HUES6 (cell line): ENCODE measurements at regions not wholly inside any gene's neighbourhood (a gene's known extent, or its start where the extent isn't known, plus 50 kb on each side); places are given as distances from the start of the nearest gene placed in this dataset.

ENCODE experiments used
- H3K27ac ChIP-seq: 2 replicates; pipeline ENCODE4 v1.7.0; 2013; ENCODE audit warnings: low read depth, mild to moderate bottlenecking, low read length, inconsistent platforms
- H3K27me3 ChIP-seq: 2 replicates; pipeline ENCODE4 v1.6.1; 2013; ENCODE audit warnings: low read length; ENCODE audit not compliant: control insufficient read depth, insufficient read depth
- H3K36me3 ChIP-seq: 2 replicates; pipeline ENCODE4 v1.6.1; 2013; ENCODE audit warnings: low read length; ENCODE audit not compliant: control insufficient read depth, insufficient read depth
- H3K4me1 ChIP-seq: 2 replicates; pipeline ENCODE4 v1.6.1; 2013; ENCODE audit warnings: low read length; ENCODE audit not compliant: control insufficient read depth, insufficient read depth
- H3K4me3 ChIP-seq: 2 replicates; pipeline ENCODE4 v1.5.1; 2013; ENCODE audit warnings: low read depth, low read length
- H3K9ac ChIP-seq: one replicate; pipeline ENCODE4 v1.6.1; 2013; ENCODE audit warnings: mild to moderate bottlenecking, low read length
- H3K9me3 ChIP-seq: 2 replicates; pipeline ENCODE4 v1.6.1; 2013; ENCODE audit warnings: low read depth, low read length; ENCODE audit not compliant: control insufficient read depth, insufficient read depth

- Histone ChIP-seq H3K36me3 (no peaks in the 10 kb centered on the region), H3K4me3 (no peak overlapping the region), H3K27ac (no peak overlapping the region), H3K27me3 (no peaks in the 10 kb centered on the region), H3K4me1 (no peaks in the 10 kb centered on the region), H3K9me3 (peaks cover 5% of the 10 kb centered on the region; the same call in 1 of the 2 replicates), H3K9ac (no peak overlapping the region)
These were observed 269.9 kb downstream of the MEF2C start for GRCh38 chr5:88613051-88613450.

DNA sequence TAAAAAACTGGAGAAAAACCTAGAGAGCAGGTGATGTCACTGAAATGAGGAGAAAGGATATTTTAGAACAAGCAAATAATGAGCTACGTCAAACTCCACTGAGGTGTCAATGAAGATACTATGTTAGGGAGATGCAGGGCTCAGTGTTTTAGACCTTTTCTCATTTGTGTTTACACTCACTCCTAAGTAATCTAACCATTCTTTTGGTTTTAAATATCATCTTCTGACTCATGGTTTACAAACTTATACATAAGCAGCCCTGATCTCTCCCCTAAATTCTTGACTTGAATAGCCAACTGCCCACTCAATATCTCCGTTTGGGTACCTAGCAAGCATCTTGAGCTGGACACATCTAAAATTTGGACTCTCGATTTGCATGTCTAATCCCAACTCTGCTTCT, 272.4 kb downstream of the MEF2C start:
- no peaks in the 10 kb centered on the region for H3K36me3 ChIP-seq
- no peaks in the 10 kb centered on the region for H3K4me1 ChIP-seq
- no peaks in the 10 kb centered on the region for H3K9me3 ChIP-seq
- no peak overlapping the region for H3K4me3 ChIP-seq
- no peaks in the 10 kb centered on the region for H3K27me3 ChIP-seq
- H3K27ac ChIP-seq: no peak overlapping the region
- no peak overlapping the region for H3K9ac ChIP-seq

DNA sequence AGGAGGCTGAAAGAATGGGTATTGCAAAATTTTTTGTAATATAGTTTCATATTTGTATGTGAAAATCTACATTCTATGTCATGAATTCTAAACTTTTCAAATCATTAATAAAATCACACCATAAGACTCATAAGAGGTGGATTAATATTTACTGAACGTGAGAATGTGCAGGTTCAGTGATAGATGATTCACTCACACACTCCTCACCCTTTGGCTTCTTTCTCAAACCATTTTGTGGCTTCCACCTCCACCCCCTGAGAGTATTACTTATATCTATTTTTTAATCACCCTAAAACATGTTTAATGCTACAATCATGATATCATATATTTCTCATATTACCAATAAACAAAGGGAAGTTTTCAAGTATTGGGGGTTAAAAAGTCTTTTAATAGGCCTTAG, 275.5 kb downstream of the MEF2C start:
- H3K9ac ChIP-seq: no peak overlapping the region
- H3K9me3 ChIP-seq: no peaks in the 10 kb centered on the region
- no peaks in the 10 kb centered on the region for H3K27me3 ChIP-seq
- no peak overlapping the region for H3K27ac ChIP-seq
- H3K36me3 ChIP-seq: no peaks in the 10 kb centered on the region
- no peak overlapping the region for H3K4me3 ChIP-seq
- no peaks in the 10 kb centered on the region for H3K4me1 ChIP-seq

- Histone ChIP-seq H3K4me1 (no peaks in the 10 kb centered on the region), H3K9me3 (no peaks in the 10 kb centered on the region), H3K27ac (no peak overlapping the region), H3K9ac (no peak overlapping the region), H3K4me3 (no peak overlapping the region), H3K27me3 (no peaks in the 10 kb centered on the region), H3K36me3 (no peaks in the 10 kb centered on the region)
These were observed 276.4 kb downstream of the MEF2C start for GRCh38 chr5:88606626-88607025.

DNA sequence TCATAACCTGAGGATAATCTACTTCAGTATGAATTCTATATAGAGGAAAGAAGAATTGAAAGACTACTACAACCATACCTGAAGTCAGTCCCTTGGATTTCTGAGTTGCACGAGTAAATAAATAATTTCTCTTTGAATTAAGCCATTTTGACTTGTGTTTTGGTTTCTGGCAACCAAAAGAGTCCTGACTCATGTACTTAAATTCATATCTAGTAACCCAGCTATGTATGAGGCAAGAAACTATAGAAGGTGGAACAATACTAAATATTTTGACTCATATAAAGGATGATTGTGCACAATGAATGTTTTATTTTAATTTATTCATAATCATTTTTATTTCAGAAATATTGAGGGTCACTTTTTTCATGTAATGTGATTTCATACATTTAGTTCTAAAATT, 276.8 kb downstream of the MEF2C start:
- no peak overlapping the region for H3K27ac ChIP-seq
- H3K4me1 ChIP-seq: no peaks in the 10 kb centered on the region
- H3K27me3 ChIP-seq: no peaks in the 10 kb centered on the region
- H3K4me3 ChIP-seq: no peak overlapping the region
- H3K9ac ChIP-seq: no peak overlapping the region
- no peaks in the 10 kb centered on the region for H3K36me3 ChIP-seq
- H3K9me3 ChIP-seq: no peaks in the 10 kb centered on the region

DNA sequence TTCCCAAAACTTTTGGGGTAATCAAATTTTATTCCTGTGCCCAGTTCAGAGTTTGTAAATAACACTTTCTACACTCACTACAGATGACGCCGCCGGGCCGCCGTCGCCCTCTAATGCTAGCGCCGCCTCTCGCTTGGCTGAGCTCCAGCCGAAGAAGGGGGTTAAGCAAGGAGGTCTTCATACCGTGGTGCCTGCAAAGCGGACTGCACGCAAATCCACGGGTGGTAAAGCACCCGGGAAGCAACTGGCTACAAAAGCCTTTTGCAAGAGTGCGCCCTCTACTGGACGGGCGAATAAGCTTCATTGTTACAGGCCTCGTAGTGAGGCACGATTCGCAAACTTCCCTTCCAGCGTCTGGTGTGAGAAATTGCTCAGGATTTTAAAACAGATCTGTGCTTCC, 280.4 kb downstream of the MEF2C start:
- Histone ChIP-seq H3K4me1 (no peaks in the 10 kb centered on the region), H3K27ac (no peak overlapping the region), H3K9ac (no peak overlapping the region), H3K27me3 (no peaks in the 10 kb centered on the region), H3K9me3 (no peaks in the 10 kb centered on the region), H3K36me3 (no peaks in the 10 kb centered on the region), H3K4me3 (no peak overlapping the region)

DNA sequence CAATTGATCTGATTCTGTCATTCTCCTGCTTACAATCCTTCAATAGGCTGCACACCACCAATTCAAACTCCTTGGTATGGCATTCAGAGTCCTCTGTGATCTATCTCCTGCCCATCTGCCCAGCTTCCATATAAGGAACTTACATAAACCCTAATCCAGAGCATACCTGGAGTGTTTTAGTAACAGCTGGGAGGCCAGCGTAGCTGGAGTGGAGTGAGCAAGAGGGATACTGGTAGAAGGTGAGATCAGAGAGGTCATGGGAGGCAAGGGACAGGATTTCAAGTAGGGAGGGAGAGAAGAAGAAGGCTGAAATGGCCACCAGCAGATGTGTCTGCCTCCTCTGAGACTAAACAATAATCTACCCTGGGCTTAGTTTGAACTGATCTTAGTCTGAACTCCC, 288.5 kb downstream of the MEF2C start:
- Histone ChIP-seq H3K36me3 (no peaks in the 10 kb centered on the region), H3K4me3 (no peak overlapping the region), H3K4me1 (no peaks in the 10 kb centered on the region)

DNA sequence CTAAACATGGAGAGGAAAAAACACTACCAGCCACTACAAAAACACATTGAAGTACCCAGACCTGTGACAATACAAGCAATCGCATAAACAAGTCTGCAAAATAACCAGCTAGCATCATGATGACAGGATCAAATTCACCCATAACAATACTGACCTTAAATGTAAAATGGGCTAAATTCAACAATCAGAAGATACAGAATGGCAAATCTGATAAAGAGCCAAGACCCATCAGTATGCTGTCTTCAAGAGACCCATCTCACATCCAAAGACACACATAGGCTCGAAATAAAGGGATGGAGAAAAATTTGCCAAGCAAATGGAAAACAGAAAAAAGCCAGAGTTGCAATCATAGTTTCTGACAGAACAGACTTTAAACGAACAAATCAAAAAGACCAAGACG, 294.4 kb downstream of the MEF2C start:
- H3K9me3 ChIP-seq: peaks cover 7% of the 10 kb centered on the region; the same call in 1 of the 2 replicates
- H3K27ac ChIP-seq: no peak overlapping the region
- no peaks in the 10 kb centered on the region for H3K27me3 ChIP-seq
- H3K4me3 ChIP-seq: no peak overlapping the region
- H3K36me3 ChIP-seq: no peaks in the 10 kb centered on the region
- H3K9ac ChIP-seq: no peak overlapping the region
- no peaks in the 10 kb centered on the region for H3K4me1 ChIP-seq

More for the DNA sequence above, 288.5 kb downstream of the MEF2C start:
- Histone ChIP-seq H3K27ac (no peak overlapping the region), H3K27me3 (no peaks in the 10 kb centered on the region), H3K9ac (no peak overlapping the region), H3K9me3 (no peaks in the 10 kb centered on the region)

DNA sequence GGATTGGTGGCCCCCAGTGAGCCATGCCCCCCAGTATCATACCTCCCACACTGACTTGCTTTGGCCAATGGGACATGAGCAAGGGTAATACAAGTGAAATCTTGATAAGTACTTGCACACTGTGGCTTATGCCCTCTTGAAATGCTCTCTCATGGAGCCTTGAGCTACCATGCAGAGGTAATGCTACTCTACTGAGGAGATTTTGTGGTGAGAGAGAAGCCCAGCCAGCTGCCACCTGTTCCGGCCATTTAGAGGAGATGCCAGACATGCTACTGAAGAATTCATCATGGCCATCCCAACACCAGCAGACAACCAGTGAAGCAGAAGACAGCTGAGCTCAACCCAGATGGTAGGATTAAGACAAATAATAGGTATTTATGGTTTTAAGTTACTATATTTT, 299.5 kb downstream of the MEF2C start:
- H3K4me1 ChIP-seq: no peaks in the 10 kb centered on the region
- H3K27ac ChIP-seq: no peak overlapping the region
- no peak overlapping the region for H3K9ac ChIP-seq
- peaks cover 4% of the 10 kb centered on the region; the same call in 1 of the 2 replicates for H3K9me3 ChIP-seq
- H3K27me3 ChIP-seq: no peaks in the 10 kb centered on the region
- no peak overlapping the region for H3K4me3 ChIP-seq
- no peaks in the 10 kb centered on the region for H3K36me3 ChIP-seq

DNA sequence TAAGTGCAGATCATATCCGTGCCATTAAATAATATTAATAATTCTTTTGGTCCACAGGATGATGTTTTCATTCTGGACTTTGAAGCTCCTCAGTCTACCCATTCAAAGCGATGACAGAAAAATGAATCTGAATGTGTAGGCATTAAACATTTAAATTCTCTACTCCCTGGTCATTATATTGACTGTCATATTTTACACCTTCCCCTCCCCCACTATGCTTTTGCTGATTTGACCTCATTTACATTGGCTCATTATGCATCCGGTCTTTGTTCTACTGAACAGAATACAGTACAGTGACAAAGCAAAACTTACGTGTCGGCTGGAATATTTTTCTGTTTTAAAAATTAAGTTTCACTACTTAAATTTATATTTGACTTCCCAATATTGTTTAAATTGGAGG, 289.7 kb upstream of the TMEM161B start:
- Histone ChIP-seq H3K9me3 (no peaks in the 10 kb centered on the region), H3K4me1 (peaks cover 23% of the 10 kb centered on the region)

GRCh38 chr5:88557881-88558280, 289.2 kb upstream of the TMEM161B start:
- Histone ChIP-seq H3K27ac (no peak overlapping the region), H3K36me3 (no peaks in the 10 kb centered on the region), H3K4me1 (peaks cover 23% of the 10 kb centered on the region), H3K27me3 (no peaks in the 10 kb centered on the region), H3K9ac (no peak overlapping the region), H3K9me3 (no peaks in the 10 kb centered on the region), H3K4me3 (no peak overlapping the region)

More for the DNA sequence above, 289.7 kb upstream of the TMEM161B start:
- H3K27ac ChIP-seq: no peak overlapping the region
- no peak overlapping the region for H3K9ac ChIP-seq
- H3K4me3 ChIP-seq: no peak overlapping the region
- H3K27me3 ChIP-seq: no peaks in the 10 kb centered on the region
- H3K36me3 ChIP-seq: no peaks in the 10 kb centered on the region

DNA sequence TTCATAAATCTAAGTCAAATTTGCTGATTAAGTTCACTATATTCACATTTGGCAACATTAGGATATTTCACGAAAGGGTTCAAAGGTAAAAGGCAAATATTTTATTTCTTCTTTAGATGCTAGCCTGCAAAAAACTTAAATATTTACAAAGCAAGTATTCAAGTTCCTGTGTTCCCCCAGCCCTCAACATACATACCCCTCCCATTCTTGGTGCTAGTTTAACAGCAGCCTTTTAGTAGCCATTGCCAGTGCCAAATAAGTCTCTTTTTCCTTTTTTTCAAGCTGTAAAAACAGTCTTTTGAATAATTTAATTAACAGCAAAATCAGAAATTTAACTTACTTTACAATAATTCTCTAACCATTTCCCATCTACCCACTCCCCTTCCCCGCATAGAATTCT, 288.5 kb upstream of the TMEM161B start:
- Histone ChIP-seq H3K27ac (no peak overlapping the region), H3K9me3 (no peaks in the 10 kb centered on the region), H3K9ac (no peak overlapping the region), H3K36me3 (no peaks in the 10 kb centered on the region), H3K4me1 (peaks cover 25% of the 10 kb centered on the region), H3K4me3 (no peak overlapping the region), H3K27me3 (no peaks in the 10 kb centered on the region)
